ENCODE measurements at regions not wholly inside any gene's neighbourhood (a gene's known extent, or its start where the extent isn't known, plus 50 kb on each side); places are given as distances from the start of the nearest gene placed in this dataset.
A peak's percentile ranks its signal among the peaks of the same experiment; 100 is the strongest.
"Not testable (repeated sequence)": the region's sequence is repeated elsewhere in the genome, so short reads cannot be mapped to it uniquely, and the experiment has no call there.

DNA sequence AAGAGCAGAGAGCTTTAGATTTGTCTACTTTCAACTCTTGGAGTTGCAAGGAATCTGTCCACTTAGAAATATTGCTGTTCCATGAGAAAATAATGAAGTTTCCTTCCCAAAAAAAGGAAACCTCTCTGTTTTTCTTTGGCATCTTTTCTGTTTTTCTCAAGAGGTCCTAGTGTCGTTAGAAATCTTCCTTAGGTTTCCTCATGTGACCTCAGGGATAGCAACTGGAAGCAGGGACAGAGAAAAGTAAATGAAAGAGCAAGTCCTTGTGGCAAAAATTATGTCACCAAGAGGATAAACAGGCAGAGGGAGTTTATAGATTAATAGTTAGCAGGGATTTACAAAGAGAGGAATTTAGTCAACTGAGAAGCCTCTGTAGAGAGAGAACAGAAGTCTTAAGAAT, 478.4 kb upstream of the ADGRL3 start:
- DNase-seq = no peak

DNA sequence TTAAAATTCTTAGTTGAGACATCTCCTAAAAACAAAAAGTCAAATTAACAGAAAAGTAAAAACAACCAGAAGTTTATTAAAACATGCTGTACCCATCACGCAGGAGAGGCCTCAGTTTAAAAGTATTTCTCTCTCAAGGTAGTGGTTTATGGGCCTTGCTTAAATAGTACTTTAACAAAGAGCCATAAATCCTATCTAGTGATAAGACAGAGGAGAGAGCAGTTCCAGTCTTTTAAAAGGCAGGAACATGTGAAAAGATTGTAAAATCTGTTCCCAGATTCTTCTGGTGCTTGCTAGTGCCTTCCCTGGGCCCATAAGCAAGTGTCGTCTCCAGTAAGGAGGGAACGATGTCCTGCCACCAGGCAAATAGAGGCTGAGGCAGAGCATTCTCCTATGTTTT, 476.3 kb upstream of the ADGRL3 start:
- DNase-seq = no peak

DNA sequence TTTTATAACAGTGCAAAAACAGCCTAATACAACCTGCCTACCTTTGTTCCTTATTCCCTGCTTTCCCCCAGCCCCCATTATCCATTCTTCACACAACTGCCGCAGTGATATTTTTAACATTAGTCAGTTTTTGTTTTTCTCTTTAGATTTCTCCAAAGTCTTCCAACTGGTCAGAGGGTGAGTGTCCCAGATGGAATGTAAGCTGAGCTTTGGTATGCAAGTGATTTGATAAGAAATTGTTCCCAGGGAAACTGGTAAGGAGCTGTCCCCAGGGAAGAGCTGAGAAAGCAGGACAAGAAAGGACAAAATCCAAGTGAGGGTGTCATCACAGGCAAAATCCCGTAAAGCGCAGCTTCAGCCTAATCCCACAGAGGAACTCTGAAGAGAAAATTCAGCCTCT, 475.5 kb upstream of the ADGRL3 start:
- DNase-seq = no peak

DNA sequence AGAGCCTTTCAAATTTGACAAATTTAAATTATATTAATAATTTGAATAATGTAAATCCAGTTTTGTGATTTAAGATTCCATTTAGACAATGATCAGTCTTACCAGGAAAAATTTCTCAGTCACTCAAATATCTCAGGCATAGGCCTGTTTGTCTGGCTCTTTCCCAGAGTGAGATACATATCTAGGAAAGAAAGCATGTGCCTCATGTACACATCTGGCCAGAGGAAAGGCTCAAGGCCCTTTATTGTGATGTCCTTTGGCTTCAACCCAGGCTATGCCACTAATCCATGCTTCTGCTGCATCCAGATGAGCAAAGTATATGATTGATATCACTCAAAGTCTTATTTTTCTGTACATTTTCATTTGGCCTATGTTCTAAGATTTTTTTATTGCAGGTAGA, 473.3 kb upstream of the ADGRL3 start:
- no peak for DNase-seq

DNA sequence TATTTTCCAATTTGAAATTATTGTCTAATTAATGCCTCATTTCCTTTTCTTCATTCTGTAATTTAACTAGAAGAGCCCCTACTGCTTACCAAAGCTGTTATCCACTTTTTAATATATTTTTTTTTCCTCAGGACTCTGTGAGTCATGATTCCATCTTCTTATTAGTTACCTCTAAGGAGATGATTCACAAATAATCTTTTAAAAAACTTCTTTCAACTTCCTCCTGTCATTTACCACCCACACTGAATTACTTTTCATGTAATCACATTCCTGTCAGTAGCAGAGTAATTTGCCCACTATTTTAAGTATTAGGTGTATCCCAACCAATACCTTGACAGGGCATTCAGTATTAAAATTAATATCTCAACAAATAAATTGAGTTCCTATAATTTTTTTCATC, 470.9 kb upstream of the ADGRL3 start:
- DNase-seq = no peak

DNA sequence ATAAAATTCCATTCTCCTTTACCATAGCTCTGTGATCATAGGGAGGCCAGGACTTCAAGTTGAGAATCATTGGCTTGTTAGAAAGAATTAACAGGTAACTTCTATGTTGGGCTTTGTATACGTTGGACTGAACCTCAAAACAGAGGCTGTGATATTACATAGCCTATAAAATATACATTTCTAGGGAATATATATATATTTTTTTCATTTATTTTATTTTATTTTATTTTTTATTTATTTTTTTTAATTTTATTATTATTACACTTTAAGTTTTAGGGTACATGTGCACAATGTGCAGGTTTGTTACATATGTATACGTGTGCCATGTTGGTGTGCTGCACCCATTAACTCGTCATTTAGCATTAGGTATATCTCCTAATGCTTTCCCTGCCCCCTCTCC, 470.4 kb upstream of the ADGRL3 start:
- DNase-seq = not testable (repeated sequence)

DNA sequence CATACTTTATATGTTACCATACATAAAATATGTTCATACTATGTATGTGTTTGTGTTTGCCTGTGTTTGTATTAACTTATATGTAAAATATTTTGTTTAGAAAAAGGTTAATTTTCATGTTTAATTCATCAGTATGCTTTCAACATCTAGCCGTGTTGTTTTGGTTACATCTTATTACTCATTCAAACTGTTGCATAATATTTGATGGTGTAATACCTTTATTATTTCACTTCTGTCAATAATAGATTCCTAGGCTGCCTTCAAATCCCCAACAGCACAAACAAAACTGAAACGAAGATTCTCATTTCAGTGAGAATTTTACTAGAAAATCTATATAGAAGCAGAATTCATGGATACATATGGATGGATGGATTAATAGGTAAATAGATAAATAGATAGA, 462.3 kb upstream of the ADGRL3 start:
- DNase-seq = no peak

DNA sequence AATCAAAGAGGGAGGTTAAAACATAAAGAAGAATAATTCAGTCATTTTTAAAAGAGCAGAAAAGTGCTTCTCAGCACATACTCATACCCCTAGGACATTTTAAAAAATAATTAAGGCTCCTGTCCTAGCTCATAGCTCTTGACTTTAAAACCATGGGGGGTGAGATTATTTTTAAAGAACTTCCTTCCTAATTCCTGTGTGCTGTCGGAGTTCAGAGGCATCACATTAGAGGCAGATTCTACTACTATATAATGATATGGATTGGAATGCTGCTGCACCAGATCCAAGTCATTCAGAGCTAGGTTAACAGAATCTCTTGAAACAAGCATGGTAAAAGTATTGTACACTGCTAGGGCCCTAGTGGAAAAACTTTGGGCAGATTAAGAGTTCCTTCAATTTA, 456.5 kb upstream of the ADGRL3 start:
- no peak for DNase-seq

DNA sequence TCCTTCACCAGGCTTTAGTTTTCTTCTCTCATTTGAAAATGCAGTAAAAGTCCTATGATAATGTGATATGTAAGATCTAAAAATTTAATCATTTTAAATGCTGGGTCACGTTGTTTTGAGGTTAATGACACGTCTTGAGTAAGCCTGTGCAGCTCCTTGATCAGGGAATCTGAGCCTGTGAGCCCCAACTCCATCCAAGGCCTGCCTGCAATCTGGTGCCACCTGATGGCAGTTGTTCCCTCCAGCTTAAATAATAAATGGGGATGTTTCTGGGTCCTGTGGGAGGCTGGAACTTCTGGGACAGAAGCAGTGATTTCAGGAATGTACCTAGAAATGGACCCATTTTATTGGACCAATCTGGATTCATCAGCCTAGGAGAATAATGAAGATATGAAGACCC, 455.4 kb upstream of the ADGRL3 start:
- no peak for DNase-seq

DNA sequence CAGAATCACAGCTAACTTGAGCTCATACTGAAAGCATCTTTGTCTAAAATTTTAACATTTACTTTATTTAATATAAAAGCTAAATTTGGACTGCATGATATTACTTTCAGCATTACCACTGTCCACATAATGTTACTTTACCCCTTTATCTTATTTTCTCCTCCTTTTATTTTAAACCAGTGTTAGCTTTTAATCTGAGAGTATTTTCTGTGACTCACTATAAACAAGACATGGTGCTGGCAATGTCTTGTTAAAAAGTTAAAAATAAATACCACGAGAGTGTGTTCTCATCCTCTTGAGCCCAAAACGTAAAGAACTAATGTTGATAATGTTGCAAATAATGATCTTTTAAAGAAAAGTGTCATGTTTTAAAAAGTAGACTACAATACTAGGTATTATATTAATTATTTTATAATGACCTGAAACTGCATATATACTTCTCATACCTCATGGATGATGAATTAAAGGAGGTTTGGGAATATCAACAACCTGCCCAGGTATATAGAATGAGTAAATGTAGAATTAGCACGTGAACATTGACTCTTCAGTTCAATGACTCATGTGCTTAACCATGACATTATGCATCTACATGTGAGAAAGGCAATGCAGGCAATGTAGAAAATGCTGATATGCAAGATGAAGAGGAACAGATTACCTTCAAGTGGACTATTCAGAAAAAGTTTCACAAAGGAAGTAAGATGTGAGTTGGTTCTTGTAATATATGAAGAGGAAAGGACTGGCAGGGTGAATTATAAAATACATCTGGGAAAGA, 454.1 kb upstream of the ADGRL3 start:
- DNase-seq = no peak

DNA sequence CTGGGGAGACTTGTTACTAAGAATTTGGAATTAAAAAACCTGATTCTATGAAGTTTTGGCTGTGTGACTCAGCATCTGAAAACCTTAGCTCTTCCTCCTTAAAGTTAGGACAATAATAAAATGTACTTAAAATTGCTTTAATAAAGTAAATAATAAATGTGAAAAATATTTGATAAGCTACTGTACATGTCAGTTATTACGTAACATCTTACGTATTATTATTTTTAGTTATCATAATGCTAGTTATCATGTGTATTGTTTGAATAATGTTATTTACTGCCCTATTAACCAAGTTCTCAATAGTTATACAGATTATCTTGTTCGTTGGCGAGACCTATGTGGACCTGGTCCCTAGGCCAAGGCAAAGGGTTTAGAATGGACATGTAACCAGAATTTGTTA, 449.2 kb upstream of the ADGRL3 start:
- DNase-seq = no peak

DNA sequence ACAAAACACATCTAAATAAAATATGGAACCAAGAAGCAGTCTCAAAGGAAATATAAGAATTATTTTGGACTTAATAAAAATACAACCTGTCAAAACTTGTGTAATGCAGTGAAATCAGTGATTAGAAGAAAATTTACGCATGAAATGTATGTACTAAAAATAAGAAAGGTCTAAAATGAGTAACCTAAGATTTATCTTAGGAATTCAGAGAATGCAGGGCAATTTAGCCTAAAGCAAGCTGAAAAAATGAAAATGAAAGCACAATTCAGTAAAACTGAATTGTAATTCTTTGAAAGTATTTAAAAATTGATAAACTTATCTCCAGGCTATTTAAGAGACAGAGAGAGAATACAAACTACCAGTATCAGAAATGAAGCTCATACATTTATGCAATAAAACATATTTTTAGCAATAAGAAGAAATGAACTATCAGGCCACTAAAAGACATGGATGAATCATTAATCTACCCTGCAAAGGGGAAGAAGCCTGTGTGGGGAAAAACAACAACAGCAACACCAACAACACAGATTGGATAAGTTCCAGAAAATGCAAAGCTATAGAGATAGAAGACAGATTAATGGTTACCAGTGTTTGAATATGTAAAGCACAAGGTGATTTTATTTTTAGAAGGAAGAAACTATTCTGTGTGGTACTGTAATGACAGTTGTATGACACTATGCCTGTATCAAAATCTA, 442.0 kb upstream of the ADGRL3 start:
- DNase-seq = no peak

DNA sequence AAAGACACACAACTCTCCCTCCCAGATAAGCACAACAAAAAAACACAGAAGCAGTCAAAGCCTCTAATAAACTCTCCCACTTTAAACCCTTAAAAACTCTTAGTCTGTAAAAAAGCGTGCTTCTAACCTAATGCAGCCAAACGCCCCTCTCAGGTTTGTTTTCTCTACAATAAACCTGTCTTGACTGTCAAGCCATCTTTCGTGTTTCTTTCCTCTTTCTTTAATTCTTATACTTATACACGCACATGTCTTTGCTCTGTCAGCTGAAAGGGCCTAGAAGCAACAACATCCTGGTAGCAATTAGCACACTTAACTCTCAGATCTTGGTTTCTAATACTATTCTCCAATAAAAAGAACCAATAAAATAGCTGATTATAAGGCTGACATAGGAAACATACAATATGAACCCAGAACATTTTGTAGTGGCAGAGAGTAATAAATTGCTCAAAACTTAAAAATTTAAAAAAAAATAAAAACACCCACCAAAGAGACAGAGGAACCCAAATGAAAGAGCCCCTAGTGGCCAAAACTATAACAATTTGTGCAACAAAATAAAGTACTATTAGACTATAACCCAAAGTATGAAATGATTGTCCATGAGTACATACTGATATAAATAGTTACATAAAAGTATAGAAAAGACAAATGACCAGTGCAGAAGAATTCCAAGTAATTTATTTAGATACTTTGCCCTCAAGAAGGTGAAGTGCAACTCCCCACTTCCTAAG, 440.4 kb upstream of the ADGRL3 start:
- no peak for DNase-seq

DNA sequence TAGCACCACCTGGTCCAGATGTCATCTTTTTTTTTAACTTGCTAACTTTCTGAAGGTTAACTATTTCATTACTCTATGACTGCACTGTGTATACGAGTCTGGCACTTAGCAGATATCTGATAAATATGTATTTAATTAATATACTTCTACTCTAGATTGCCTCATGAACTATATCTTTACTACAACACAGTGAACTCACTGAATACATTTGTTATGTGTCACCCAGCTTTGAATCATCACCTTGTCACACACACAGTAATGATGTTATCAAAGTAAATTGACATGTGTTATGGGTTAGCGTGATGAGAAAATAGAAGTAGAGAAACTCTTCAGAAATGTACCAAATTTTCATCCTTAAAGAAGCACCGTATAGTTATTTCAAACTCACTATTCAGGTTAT, 419.3 kb upstream of the ADGRL3 start:
- no peak for DNase-seq

DNA sequence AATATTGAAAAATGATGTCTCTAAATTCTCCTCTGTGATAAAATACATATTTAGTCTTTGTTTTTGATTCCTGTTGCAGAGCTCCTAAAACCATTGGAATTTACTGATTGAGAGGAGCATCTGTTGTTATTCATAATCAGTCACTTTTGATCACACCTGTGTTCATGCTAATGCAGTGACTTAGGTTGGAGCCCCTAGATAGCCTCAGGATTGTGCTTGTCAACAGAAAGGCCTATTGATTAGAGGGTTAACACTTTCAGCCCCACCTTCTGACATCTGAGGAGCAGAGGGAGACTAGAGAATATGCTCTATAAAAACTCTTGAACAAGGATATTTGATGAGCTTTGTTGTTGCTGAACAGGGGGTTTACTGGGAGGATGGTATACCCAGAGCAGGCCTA, 409.5 kb upstream of the ADGRL3 start:
- no peak for DNase-seq

DNA sequence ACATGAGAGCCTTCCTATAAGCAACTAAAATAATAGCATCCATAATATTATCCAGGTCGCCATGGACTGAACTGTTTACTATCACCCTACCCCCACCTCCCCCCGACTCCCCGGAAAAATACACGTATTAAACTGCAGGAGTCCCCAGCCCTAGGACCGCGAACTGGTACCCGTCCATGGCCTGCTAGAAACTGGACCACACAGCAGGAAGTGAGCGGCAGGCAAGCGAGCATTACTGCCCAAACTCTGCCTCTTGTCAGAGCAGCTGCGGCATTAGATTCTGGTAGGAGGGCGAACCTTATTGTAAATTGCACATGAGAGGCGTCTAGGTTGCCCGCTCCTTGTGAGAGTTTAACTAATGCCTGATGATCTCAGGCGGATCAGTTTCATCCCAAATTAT, 405.8 kb upstream of the ADGRL3 start:
- DNase-seq = no peak

DNA sequence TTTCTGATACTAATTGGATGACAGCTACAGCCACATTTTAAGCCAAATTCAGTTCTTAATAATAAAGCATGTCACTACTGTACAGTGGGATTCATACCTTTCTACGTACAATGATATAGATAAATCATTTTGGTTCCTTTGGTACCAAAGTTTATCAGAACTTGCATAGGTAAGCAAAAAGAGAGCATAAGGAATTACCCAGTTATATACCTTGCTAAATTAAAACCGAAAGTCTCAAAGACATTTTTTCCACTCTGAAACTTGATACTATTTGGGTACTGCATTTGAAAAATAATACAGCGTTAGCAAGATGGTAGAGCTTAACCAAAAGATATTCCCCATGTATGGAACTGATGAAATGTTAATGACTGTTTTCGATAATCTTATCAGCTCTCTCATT, 400.9 kb upstream of the ADGRL3 start:
- no peak for DNase-seq

DNA sequence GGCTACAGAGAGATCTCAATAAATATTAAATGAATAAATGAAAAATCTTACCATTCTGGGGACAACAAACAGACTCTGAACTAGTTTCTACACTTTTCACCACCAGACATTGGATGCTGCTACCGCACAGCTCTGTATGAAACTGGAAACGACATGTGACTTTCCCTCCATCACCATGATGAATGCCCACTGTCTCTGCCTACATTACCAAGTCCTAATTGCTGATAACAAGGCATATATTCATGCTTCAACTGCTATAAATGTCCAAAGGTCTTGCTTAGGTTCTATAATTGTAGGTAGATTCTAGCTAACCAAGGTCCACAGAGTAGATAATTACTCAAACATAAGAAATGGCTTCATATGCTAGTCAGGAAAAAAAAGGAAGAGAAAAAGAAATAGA, 399.4 kb upstream of the ADGRL3 start:
- DNase-seq = no peak

DNA sequence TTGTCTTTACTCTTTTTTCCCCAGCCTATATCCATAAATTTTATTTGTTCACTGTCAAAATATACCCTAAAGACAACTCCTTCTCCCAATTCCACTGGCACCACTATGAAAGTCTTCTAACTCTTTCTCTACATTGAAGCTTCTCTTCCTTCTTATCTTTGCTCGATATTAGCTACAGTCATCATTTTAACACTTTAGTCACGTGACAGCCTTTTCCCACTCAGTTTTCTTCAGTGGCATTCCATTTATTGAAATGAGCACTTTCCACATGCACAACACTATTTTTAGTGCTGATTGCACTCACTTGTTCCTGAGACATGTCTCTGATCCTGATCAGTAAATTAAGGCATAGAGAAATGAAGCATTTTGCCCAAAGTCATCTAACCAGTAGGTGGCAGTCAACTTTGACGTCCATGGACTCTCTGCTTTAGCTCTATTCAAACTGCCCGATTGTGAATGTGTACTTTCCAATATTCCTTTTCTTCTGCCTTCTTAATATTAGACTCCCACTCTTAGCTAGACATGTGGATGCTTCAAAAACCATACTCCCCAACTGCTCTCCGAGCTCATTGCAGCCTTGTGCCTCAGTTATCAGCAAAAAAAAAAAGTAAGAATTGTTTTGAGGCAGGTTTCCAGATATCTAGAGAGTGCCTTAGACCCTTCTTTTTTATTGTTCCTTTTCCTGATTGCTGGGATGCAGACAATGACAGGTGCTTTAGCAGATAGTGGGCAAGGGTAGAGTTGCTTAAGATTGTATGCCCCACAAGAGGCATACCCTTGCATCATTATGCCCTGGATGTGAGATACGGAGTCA, 394.4 kb upstream of the ADGRL3 start:
- peak; percentile 5 to 67 (median 46) for DNase-seq

DNA sequence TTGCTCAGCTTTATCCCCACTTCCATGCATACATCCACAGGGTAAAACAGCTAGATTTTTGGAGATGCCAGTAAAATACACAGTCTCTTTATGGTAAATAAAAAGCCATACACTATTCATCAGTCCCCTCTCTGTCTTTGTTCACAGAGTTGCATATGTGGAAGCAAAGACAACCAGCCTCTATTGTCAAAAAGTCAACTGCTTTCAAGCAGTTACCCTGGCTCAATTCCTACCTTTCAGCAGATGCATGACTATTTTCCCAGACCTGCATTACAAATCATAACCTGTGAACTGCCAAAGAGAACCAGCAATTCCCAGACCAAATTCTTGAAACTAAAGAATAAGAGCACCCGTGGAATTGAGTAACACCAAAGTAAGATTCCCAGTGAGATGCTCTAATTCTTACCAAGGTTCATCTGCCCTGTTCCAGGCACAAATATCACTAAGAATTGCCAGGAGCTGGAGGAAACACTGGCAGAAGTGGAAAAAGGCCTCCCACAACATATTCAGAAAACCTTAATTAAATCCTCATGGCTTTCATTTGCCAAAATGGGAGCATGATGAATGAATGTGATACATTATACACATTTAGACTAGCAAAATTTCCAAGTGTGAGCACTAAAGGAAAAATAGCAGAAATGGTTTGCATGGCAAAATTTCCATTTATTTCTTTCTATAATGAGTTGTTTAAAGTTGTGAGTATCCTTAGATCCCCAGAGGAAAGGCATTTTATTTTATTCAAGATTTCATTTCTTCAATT, 391.2 kb upstream of the ADGRL3 start:
- no peak for DNase-seq

DNA sequence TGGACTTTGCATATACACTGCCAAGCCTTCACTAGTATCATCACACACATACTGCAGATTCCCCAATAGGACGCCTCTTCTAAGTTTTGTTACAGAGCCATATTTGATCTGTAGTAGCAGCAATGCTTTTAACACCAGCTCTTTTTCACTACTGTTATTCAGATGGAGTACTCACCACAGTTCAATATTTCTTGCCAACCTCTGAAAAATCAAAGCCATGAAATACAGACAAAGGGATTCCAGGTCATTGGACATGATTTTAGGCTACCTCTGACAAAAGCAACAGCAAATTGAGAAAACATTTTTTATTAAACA, 390.7 kb upstream of the ADGRL3 start:
- DNase-seq = no peak

DNA sequence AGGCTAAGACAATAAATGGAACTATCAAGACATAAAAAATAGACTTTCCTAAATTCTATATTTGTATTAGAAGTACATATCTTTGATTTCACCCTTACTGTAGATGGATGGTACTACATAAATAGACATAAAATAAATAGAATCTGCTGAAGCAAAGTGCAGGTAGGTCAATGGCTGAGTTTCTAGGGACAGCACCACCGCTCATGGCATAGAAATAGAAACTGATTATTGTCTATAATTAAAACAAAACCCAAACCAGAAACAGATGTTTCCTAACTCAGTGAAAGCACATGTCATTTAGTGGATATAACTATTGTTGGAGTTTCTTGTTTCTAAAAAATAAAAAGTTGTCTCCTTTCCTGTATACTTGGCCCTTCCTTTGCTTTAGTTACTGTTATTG, 387.3 kb upstream of the ADGRL3 start:
- no peak for DNase-seq

DNA sequence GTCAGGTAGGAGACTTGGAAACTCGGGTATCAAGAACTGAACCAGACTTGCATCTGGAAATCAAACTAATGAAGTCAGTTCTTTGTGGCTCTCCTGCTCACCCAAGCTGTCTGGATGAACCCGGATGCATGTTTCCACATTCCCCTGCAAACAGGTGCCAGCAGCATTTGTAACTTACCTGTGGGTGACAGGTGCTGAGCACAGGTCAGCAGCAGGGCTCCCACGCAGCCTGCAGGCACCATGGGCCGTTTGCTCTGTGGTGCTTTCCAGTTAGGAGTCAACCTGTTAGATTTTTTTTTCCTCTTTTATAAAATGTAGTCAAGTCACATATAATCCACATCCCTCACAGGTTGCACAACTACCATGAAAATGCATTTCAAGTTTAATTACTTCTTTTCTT, 385.6 kb upstream of the ADGRL3 start:
- no peak for DNase-seq

Data from NCI-H1417 (cell line).